GM23338 (cell line): ENCODE measurements at regions not wholly inside any gene's neighbourhood (a gene's known extent, or its start where the extent isn't known, plus 50 kb on each side); places are given as distances from the start of the nearest gene placed in this dataset.

Experiments
- ATAC-seq: fragments of 200-7000 bp; cut with Tn5 transposase; 3 replicates; pipeline ENCODE4 v1.9.1; 2020
- DNase-seq: peaks from one replicate; pipeline ENCODE4 v3.0.0-alpha.2; 2015; ENCODE audit warnings: low spot score
- H2AFZ ChIP-seq: fragments of 200-600 bp; sonication (generic); 2 replicates; pipeline ENCODE4 v1.8.0; 2016; ENCODE audit warnings: antibody characterized with exemption, mild to moderate bottlenecking, moderate library complexity
- H3F3A ChIP-seq: fragments of 200-600 bp; sonication (generic); replicated peaks from 2 replicates; pipeline ENCODE4 v1.8.0; 2017; ENCODE audit warnings: antibody characterized with exemption, mixed run types, low read depth
- H3K27ac ChIP-seq: fragments of 200-600 bp; sonication (generic); 2 replicates; pipeline ENCODE4 v1.6.1; 2016; ENCODE audit warnings: low read depth
- H3K27me3 ChIP-seq: fragments of 200-600 bp; sonication (generic); 2 replicates; pipeline ENCODE4 v1.8.0; 2016; ENCODE audit warnings: mild to moderate bottlenecking, mixed run types, moderate library complexity; ENCODE audit not compliant: insufficient read depth
- H3K36me3 ChIP-seq: fragments of 200-600 bp; sonication (generic); 2 replicates; pipeline ENCODE4 v1.8.0; 2016; ENCODE audit warnings: mild to moderate bottlenecking; ENCODE audit not compliant: insufficient read depth
- H3K4me1 ChIP-seq: fragments of 200-600 bp; sonication (generic); 2 replicates; pipeline ENCODE4 v1.8.0; 2016; ENCODE audit warnings: mild to moderate bottlenecking, moderate library complexity; ENCODE audit not compliant: insufficient read depth
- H3K4me2 ChIP-seq: fragments of 200-600 bp; sonication (generic); 2 replicates; pipeline ENCODE4 v1.7.1; 2017; ENCODE audit warnings: mixed run types
- H3K4me3 ChIP-seq: fragments of 200-600 bp; sonication (generic); 2 replicates; pipeline ENCODE4 v1.6.1; 2016; ENCODE audit warnings: mixed run types
- H3K79me2 ChIP-seq: fragments of 200-600 bp; sonication (generic); replicated peaks from 2 replicates; pipeline ENCODE4 v1.8.0; 2017; ENCODE audit warnings: mild to moderate bottlenecking; ENCODE audit not compliant: insufficient read depth
- H3K9me2 ChIP-seq: fragments of 200-600 bp; sonication (generic); 2 replicates; pipeline ENCODE4 v1.8.0; 2017; ENCODE audit not compliant: insufficient read depth
- H4K20me1 ChIP-seq: fragments of 200-600 bp; sonication (generic); replicated peaks from 2 replicates; pipeline ENCODE4 v1.8.0; 2017; ENCODE audit warnings: mild to moderate bottlenecking; ENCODE audit not compliant: insufficient read depth
- H3K27ac Mint-ChIP-seq: 2 replicates; pipeline ENCODE4 v1.8.0; 2020; ENCODE audit warnings: inconsistent platforms, mild to moderate bottlenecking, moderate library complexity, mixed read lengths
- H3K27me3 Mint-ChIP-seq: 3 replicates; pipeline ENCODE4 v1.8.0; 2022; ENCODE audit warnings: low read depth, mild to moderate bottlenecking, moderate library complexity, mixed read lengths, inconsistent platforms; ENCODE audit not compliant: insufficient read depth, poor library complexity
- H3K36me3 Mint-ChIP-seq: 3 replicates; pipeline ENCODE4 v1.8.0; 2021; ENCODE audit warnings: low read depth, mild to moderate bottlenecking, inconsistent platforms, moderate library complexity, mixed read lengths
- H3K4me1 Mint-ChIP-seq: 3 replicates; pipeline ENCODE4 v1.8.0; 2020; ENCODE audit warnings: mild to moderate bottlenecking, inconsistent platforms, mixed read lengths
- H3K4me3 Mint-ChIP-seq: 3 replicates; pipeline ENCODE4 v1.8.0; 2021; ENCODE audit warnings: moderate library complexity, mild to moderate bottlenecking, inconsistent platforms, mixed read lengths
- H3K9me3 Mint-ChIP-seq: 3 replicates; pipeline ENCODE4 v1.8.0; 2020; ENCODE audit warnings: moderate library complexity, mild to moderate bottlenecking, inconsistent platforms, mixed read lengths
- CREB1 ChIP-seq: fragments of 250-450 bp; sonication (Bioruptor Pico); IDR thresholded peaks from 2 replicates; pipeline ENCODE4 v1.5.0; 2020; ENCODE audit warnings: low read depth, mild to moderate bottlenecking, moderate library complexity
- EZH2 ChIP-seq: fragments of 200-600 bp; sonication (generic); IDR thresholded peaks from one replicate; pipeline ENCODE4 v1.8.0; 2017; ENCODE audit warnings: antibody characterized with exemption, mild to moderate bottlenecking, low read depth; ENCODE audit not compliant: unreplicated experiment
- EZH2phosphoT487 ChIP-seq: fragments of 200-600 bp; sonication (generic); IDR thresholded peaks from one replicate; pipeline ENCODE4 v1.8.1; 2018; ENCODE audit warnings: antibody characterized with exemption; ENCODE audit not compliant: unreplicated experiment
- JUNB ChIP-seq: IDR thresholded peaks from one replicate; pipeline ENCODE4 v1.6.1; 2016; ENCODE audit warnings: antibody characterized with exemption; ENCODE audit not compliant: unreplicated experiment
- NANOG ChIP-seq: IDR thresholded peaks from 2 replicates; pipeline ENCODE4 v1.6.1; 2016; ENCODE audit warnings: antibody characterized with exemption, borderline replicate concordance
- POLR2AphosphoS5 ChIP-seq: IDR thresholded peaks from 2 replicates; pipeline ENCODE4 v1.6.1; 2016; ENCODE audit warnings: antibody characterized with exemption, low read depth
- STAT1 ChIP-seq: IDR thresholded peaks from one replicate; pipeline ENCODE4 v1.6.1; 2016; ENCODE audit warnings: antibody characterized with exemption; ENCODE audit not compliant: unreplicated experiment
- ZNF114 ChIP-seq: fragments of 250-450 bp; sonication (Bioruptor Pico); IDR thresholded peaks from 2 replicates; pipeline ENCODE4 v1.5.0; 2020; ENCODE audit warnings: mild to moderate bottlenecking, moderate library complexity
- ZNF331 ChIP-seq: fragments of 250-450 bp; sonication (Bioruptor Pico); IDR thresholded peaks from 2 replicates; pipeline ENCODE4 v1.5.0; 2020; ENCODE audit warnings: low read depth, mild to moderate bottlenecking, moderate library complexity
- TF ChIP-seq, protein P1 (sequence below): fragments of 250-450 bp; sonication (Bioruptor Pico); IDR thresholded peaks from 2 replicates; pipeline ENCODE4 v1.5.0; 2020; ENCODE audit warnings: mild to moderate bottlenecking, moderate library complexity
- TF ChIP-seq, protein P2 (sequence below): IDR thresholded peaks from 2 replicates; pipeline ENCODE4 v1.6.1; 2016; ENCODE audit warnings: antibody characterized with exemption
- TF ChIP-seq, protein P3 (sequence below), 2 experiments: fragments of 200-600 bp in 1 of 2; sonication (generic) in 1 of 2; conservative IDR thresholded peaks; 2 replicates each; pipeline versions ENCODE4 v1.5.1 to v1.6.1; 2016 to 2017; ENCODE audit warnings: antibody characterized with exemption in 2 of 2, low read depth in 2 of 2, mild to moderate bottlenecking in 2 of 2, moderate library complexity in 1 of 2

DNA sequence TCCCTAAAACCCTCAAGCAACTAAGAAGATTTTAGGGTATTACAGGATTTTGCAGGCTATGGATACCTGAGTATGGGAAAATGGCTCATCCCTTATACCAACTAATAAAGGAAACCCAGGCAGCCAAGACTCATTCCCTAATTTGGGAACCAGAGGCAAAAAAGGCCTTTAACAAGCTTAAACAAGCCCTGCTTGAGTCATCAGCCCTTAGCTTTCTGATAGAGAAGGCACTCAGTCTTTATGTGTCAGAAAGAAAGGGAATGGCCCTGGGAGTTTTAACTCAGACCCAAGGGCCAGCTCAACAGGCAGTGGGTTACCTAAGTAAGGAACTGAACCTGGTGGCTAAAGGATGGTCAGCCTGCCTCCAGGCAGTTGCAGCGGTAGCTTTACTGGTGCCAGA is 96.9 kb upstream of the RMP24 start (continued):
- TF ChIP-seq, protein P1, sequence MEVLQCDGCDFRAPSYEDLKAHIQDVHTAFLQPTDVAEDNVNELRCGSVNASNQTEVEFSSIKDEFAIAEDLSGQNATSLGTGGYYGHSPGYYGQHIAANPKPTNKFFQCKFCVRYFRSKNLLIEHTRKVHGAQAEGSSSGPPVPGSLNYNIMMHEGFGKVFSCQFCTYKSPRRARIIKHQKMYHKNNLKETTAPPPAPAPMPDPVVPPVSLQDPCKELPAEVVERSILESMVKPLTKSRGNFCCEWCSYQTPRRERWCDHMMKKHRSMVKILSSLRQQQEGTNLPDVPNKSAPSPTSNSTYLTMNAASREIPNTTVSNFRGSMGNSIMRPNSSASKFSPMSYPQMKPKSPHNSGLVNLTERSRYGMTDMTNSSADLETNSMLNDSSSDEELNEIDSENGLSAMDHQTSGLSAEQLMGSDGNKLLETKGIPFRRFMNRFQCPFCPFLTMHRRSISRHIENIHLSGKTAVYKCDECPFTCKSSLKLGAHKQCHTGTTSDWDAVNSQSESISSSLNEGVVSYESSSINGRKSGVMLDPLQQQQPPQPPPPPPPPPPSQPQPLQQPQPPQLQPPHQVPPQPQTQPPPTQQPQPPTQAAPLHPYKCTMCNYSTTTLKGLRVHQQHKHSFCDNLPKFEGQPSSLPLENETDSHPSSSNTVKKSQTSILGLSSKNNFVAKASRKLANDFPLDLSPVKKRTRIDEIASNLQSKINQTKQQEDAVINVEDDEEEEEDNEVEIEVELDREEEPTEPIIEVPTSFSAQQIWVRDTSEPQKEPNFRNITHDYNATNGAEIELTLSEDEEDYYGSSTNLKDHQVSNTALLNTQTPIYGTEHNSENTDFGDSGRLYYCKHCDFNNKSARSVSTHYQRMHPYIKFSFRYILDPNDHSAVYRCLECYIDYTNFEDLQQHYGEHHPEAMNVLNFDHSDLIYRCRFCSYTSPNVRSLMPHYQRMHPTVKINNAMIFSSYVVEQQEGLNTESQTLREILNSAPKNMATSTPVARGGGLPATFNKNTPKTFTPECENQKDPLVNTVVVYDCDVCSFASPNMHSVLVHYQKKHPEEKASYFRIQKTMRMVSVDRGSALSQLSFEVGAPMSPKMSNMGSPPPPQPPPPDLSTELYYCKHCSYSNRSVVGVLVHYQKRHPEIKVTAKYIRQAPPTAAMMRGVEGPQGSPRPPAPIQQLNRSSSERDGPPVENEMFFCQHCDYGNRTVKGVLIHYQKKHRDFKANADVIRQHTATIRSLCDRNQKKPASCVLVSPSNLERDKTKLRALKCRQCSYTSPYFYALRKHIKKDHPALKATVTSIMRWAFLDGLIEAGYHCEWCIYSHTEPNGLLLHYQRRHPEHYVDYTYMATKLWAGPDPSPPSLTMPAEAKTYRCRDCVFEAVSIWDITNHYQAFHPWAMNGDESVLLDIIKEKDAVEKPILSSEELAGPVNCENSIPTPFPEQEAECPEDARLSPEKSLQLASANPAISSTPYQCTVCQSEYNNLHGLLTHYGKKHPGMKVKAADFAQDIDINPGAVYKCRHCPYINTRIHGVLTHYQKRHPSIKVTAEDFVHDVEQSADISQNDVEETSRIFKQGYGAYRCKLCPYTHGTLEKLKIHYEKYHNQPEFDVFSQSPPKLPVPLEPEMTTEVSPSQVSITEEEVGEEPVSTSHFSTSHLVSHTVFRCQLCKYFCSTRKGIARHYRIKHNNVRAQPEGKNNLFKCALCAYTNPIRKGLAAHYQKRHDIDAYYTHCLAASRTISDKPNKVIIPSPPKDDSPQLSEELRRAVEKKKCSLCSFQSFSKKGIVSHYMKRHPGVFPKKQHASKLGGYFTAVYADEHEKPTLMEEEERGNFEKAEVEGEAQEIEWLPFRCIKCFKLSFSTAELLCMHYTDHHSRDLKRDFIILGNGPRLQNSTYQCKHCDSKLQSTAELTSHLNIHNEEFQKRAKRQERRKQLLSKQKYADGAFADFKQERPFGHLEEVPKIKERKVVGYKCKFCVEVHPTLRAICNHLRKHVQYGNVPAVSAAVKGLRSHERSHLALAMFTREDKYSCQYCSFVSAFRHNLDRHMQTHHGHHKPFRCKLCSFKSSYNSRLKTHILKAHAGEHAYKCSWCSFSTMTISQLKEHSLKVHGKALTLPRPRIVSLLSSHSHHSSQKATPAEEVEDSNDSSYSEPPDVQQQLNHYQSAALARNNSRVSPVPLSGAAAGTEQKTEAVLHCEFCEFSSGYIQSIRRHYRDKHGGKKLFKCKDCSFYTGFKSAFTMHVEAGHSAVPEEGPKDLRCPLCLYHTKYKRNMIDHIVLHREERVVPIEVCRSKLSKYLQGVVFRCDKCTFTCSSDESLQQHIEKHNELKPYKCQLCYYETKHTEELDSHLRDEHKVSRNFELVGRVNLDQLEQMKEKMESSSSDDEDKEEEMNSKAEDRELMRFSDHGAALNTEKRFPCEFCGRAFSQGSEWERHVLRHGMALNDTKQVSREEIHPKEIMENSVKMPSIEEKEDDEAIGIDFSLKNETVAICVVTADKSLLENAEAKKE (CRISPR knock-in tag), result no peak
- no peak for TF ChIP-seq NANOG

DNA sequence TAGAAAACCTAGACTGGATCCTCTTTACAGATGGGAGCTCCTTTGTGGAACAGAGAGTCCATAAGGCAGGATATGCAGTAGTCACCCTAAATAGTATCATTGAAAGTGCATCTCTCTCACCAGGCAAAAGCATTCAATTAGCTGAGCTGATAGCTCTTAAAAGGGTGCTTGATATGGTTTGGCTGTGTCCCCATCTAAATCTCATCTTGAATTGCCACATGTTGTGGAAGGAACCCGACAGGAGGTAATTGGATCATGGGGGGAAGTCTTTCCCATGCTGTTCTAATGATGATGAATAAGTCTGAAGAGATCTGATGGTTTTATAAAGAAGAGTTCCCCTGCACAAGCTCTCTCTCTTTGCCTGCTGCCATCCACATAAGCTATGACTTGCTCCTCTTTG is 96.2 kb upstream of the RMP24 start:
- Histone ChIP-seq H3K9me2 (peaks cover 46% of the 10 kb centered on the region; the same call in 1 of the 2 replicates), H3K4me1 (peaks cover 25% of the 10 kb centered on the region), H3K4me3 (no peak overlapping the region), H3K4me2 (no peak overlapping the region), H3K36me3 (no peaks in the 10 kb centered on the region), H2AFZ (no peak overlapping the region), H3F3A (no peaks in the 10 kb centered on the region), H3K27ac (no peak overlapping the region), H3K79me2 (no peaks in the 10 kb centered on the region), H4K20me1 (no peaks in the 10 kb centered on the region), H3K27me3 (no peaks in the 10 kb centered on the region)
- ATAC-seq (no peak), DNase-seq (no peak)
- Mint-ChIP-seq H3K27me3 (peaks cover 2% of the 10 kb centered on the region), H3K36me3 (peaks cover 4% of the 10 kb centered on the region; the same call in 1 of the 3 replicates), H3K4me1 (peaks cover 23% of the 10 kb centered on the region), H3K27ac (no peak overlapping the region), H3K4me3 (no peak overlapping the region), H3K9me3 (no peaks in the 10 kb centered on the region)
- TF ChIP-seq JUNB (no peak), EZH2 (no peak), CREB1 (CRISPR knock-in tag) (no peak), EZH2phosphoT487 (no peak), POLR2AphosphoS5 (no peak), STAT1 (no peak), ZNF331 (CRISPR knock-in tag) (no peak), ZNF114 (CRISPR knock-in tag) (no peak)
- TF ChIP-seq, protein P2, sequence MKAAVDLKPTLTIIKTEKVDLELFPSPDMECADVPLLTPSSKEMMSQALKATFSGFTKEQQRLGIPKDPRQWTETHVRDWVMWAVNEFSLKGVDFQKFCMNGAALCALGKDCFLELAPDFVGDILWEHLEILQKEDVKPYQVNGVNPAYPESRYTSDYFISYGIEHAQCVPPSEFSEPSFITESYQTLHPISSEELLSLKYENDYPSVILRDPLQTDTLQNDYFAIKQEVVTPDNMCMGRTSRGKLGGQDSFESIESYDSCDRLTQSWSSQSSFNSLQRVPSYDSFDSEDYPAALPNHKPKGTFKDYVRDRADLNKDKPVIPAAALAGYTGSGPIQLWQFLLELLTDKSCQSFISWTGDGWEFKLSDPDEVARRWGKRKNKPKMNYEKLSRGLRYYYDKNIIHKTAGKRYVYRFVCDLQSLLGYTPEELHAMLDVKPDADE, result no peak
- TF ChIP-seq, protein P3, sequence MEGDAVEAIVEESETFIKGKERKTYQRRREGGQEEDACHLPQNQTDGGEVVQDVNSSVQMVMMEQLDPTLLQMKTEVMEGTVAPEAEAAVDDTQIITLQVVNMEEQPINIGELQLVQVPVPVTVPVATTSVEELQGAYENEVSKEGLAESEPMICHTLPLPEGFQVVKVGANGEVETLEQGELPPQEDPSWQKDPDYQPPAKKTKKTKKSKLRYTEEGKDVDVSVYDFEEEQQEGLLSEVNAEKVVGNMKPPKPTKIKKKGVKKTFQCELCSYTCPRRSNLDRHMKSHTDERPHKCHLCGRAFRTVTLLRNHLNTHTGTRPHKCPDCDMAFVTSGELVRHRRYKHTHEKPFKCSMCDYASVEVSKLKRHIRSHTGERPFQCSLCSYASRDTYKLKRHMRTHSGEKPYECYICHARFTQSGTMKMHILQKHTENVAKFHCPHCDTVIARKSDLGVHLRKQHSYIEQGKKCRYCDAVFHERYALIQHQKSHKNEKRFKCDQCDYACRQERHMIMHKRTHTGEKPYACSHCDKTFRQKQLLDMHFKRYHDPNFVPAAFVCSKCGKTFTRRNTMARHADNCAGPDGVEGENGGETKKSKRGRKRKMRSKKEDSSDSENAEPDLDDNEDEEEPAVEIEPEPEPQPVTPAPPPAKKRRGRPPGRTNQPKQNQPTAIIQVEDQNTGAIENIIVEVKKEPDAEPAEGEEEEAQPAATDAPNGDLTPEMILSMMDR (conservative IDR thresholded peaks at IDR 0.05; ENCODE audit: low read depth in 2 of 2), result no peak
